OCI-M2 (cell line): ENCODE measurements at regions not wholly inside any gene's neighbourhood (a gene's known extent, or its start where the extent isn't known, plus 50 kb on each side); places are given as distances from the start of the nearest gene placed in this dataset.
A peak's percentile ranks its signal among the peaks of the same experiment; 100 is the strongest.

Source experiments
- DNase-seq: peaks from one replicate; lab custom pipeline; 2025; ENCODE audit not compliant: unreplicated experiment; lab: John Stamatoyannopoulos, UW

DNA sequence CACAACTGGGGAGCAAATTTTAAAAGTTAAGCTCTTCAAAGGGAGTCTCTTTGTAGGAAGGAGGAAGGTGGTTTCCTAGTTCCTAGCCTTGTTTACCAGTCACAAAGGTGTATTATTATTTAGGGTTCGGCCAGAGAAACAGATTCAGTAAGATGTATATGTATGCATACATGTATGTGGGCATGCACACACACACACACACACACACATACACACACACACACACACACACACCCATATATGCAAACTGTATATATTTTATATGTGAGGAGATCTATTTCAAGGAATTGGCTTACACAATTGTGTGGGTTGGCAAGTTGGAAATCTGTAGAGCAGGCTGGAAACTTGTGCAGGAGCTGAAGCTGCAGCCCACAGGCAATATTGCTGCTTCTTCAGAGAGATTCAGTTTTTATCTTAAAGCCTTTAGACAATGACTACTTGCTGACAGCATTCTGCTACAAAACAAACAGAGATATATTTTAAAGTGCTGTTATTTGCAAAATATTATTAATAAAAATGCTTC lies 75.3 kb upstream of the DNAH5 start:
- no peak for DNase-seq

DNA sequence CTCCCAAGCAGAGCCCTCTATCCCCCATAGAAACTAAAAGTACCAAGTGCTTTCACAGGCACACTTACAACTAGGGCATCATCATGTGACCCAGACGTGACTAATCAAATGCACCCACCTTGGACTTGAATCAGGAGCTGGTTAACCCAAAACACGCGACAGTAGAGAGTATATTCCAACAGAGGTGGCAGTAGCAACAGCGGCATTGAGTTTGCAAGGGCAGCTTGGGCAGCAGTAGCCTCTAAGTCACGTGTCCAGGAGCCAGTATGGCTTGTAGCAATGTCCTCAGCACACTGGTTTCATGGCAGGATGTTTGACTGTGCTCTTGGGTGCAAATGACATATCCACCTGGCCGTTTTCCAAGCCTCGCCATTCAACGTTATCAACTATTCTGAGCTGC lies 73.4 kb upstream of the DNAH5 start:
- DNase-seq: no peak

- no peak for DNase-seq
Measured at GRCh38 chr5:14016549-14016948, 72.1 kb upstream of the DNAH5 start.

- DNase-seq: peak; percentile 2
Measured at GRCh38 chr5:14011089-14012020, 66.9 kb upstream of the DNAH5 start.

GRCh38 chr5:14009575-14009974 lies 65.1 kb upstream of the DNAH5 start:
- no peak for DNase-seq

DNA sequence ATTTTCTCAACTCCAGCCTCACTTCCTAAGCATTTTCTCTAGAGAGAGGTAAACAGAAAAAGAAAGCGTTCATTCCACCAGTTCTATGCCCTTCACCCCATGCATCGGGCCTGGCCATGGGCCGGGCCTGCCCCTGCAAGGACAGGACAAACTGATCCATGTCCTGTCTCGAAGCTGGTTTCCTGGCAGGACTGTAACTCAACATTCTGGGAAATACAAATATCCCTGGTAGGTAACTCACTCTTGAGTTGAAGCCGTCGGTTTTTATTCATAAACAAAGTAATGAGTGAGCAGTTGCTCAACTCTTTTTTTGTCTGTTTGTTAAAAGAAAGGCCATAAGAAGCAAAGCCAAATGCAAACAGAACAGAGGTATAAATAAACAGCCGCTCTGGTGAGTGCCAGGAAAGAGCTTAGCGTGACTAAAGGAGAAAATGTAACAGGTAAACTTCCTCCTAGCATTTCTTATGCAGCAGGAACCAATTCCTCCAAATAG lies 64.4 kb upstream of the DNAH5 start:
- no peak for DNase-seq

GRCh38 chr5:14006823-14007520 lies 62.5 kb upstream of the DNAH5 start:
- no peak for DNase-seq

DNA sequence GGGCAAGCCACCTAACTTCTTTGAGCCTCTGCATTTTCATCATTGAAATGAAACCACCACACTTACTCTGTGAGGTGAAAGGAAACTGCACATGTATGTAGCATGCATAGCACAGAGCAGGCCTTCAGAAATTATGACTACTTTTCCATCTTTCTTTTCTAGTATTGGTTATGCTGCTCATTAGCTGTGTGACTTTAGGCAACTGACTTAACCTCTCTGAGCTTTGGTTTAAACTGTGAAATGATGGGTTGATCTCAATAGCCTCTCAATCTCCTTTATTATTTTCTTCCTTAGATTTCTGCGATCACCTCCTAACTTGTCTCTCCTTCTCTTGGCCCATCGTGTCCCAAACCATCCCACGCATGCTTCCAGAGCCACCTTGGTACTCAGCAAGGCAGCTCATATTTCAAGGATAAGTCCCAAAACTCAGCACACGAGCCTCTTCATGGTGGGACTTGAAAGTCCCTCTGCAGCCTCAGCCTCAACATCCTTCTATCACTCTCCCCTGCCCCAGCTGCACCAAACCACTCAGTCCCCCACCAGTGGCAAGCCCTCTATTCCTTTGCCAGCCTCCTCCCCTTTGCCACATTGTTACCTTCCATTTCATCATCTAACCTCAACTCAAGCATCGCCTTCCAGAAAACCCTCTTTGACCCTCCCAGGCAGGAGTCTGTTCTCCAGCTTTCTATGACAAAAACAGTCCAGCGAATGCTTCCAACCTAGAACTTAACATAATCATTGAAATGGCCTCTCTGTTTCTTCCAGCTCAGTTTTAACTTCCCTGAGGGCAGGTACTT lies 60.3 kb upstream of the DNAH5 start:
- DNase-seq: no peak

GRCh38 chr5:14003936-14004335 lies 59.4 kb upstream of the DNAH5 start:
- DNase-seq: no peak

- DNase-seq: no peak
Measured at GRCh38 chr5:14003513-14003912, 59.0 kb upstream of the DNAH5 start.

- DNase-seq: no peak
Measured at GRCh38 chr5:13998254-13998653, 53.8 kb upstream of the DNAH5 start.

- no peak for DNase-seq
Measured at GRCh38 chr5:13997514-13997913, 53.0 kb upstream of the DNAH5 start.

- DNase-seq: no peak
Measured at GRCh38 chr5:13994621-13995253, 50.2 kb upstream of the DNAH5 start.
